OCI-LY3 (cell line): ENCODE measurements at regions not wholly inside any gene's neighbourhood (a gene's known extent, or its start where the extent isn't known, plus 50 kb on each side); places are given as distances from the start of the nearest gene placed in this dataset.

Source experiments
- H2AFZ ChIP-seq: fragments of 200-600, 300-600 bp; shearing (Covaris generic); 2 replicates; pipeline ENCODE4 v1.6.0; 2014; ENCODE audit warnings: antibody characterized with exemption, low read depth, low read length
- H3K27ac ChIP-seq: fragments of 200-600, 300-600 bp; sonication (generic); 2 replicates; pipeline ENCODE4 v1.5.1; 2014; ENCODE audit warnings: mild to moderate bottlenecking, low read length, moderate library complexity, mixed read lengths
- H3K27me3 ChIP-seq: fragments of 200-600, 300-600 bp; sonication (generic); 2 replicates; pipeline ENCODE4 v1.6.1; 2014; ENCODE audit warnings: low read depth, low read length, mixed read lengths
- H3K36me3 ChIP-seq: fragments of 200-600, 300-600 bp; sonication (generic); replicated peaks from 2 replicates; pipeline ENCODE3; 2014; ENCODE audit warnings: low read depth, low read length, mixed read lengths
- H3K4me1 ChIP-seq: fragments of 300-600, 200-600 bp; sonication (generic); 2 replicates; pipeline ENCODE4 v1.6.1; 2014; ENCODE audit warnings: low read length, mixed read lengths
- H3K4me2 ChIP-seq: fragments of 200-600, 300-600 bp; sonication (generic); 2 replicates; pipeline ENCODE4 v1.6.1; 2014; ENCODE audit warnings: low read length, mixed read lengths
- H3K4me3 ChIP-seq: fragments of 300-600, 200-600 bp; sonication (generic); 2 replicates; pipeline ENCODE4 v1.5.1; 2014; ENCODE audit warnings: antibody characterized with exemption, mild to moderate bottlenecking, low read length, moderate library complexity
- H3K79me2 ChIP-seq: fragments of 300-600, 200-600 bp; shearing (Covaris generic); 2 replicates; pipeline ENCODE4 v1.6.1; 2014; ENCODE audit warnings: mild to moderate bottlenecking, low read length, mixed read lengths
- H3K9ac ChIP-seq: fragments of 300-600, 200-600 bp; shearing (Covaris generic); 2 replicates; pipeline ENCODE4 v1.6.0; 2014; ENCODE audit warnings: mild to moderate bottlenecking, low read length, moderate library complexity
- H3K9me3 ChIP-seq: fragments of 200-600, 300-600 bp; shearing (Covaris generic); 2 replicates; pipeline ENCODE4 v1.6.1; 2014; ENCODE audit warnings: low read length, mixed read lengths; ENCODE audit not compliant: insufficient read depth
- H4K20me1 ChIP-seq: fragments of 200-600, 300-600 bp; sonication (generic); 2 replicates; pipeline ENCODE4 v1.6.1; 2016; ENCODE audit warnings: low read length, mixed read lengths; ENCODE audit not compliant: insufficient read depth
- EZH2phosphoT487 ChIP-seq: fragments of 200-600 bp; shearing (Covaris generic); IDR thresholded peaks from 2 replicates; pipeline ENCODE4 v1.6.1; 2018; ENCODE audit warnings: antibody characterized with exemption, mixed run types, low read depth
- TF ChIP-seq, protein P1 (sequence below): fragments of 200-600, 300-600 bp; sonication (generic); IDR thresholded peaks from 2 replicates; pipeline ENCODE4 v1.5.1; 2014; ENCODE audit warnings: antibody characterized with exemption, low read length, low read depth

DNA sequence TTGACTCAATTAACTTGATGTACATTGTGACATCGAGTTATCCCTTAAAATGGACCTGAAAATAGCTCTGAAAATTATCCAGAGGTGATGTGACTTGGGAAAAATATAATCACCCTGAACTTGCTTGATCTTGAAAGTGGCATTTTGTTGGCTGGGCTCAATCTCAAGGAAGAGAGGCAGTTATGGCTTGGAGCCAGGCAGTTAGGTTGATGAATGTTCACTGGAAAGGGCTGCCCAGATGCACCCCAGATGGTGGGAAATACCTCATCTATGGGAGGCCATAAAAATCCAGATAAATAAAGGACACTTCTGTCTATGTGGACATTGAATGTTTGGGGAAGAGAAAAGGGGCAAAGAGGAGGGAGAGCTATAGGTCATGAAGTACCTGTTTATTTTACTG is 55.7 kb upstream of the OR5AN1 start:
- peaks cover 3% of the 10 kb centered on the region; the same call in 1 of the 2 replicates for H3K9me3 ChIP-seq
- no peaks in the 10 kb centered on the region for H3K36me3 ChIP-seq
- no peak overlapping the region for H2AFZ ChIP-seq
- H3K27ac ChIP-seq: no peak overlapping the region
- no peak overlapping the region for H3K9ac ChIP-seq
- H3K4me2 ChIP-seq: no peak overlapping the region
- H3K4me1 ChIP-seq: peaks cover 7% of the 10 kb centered on the region; the same call in 1 of the 2 replicates
- H4K20me1 ChIP-seq: no peaks in the 10 kb centered on the region
- TF ChIP-seq, protein P1, sequence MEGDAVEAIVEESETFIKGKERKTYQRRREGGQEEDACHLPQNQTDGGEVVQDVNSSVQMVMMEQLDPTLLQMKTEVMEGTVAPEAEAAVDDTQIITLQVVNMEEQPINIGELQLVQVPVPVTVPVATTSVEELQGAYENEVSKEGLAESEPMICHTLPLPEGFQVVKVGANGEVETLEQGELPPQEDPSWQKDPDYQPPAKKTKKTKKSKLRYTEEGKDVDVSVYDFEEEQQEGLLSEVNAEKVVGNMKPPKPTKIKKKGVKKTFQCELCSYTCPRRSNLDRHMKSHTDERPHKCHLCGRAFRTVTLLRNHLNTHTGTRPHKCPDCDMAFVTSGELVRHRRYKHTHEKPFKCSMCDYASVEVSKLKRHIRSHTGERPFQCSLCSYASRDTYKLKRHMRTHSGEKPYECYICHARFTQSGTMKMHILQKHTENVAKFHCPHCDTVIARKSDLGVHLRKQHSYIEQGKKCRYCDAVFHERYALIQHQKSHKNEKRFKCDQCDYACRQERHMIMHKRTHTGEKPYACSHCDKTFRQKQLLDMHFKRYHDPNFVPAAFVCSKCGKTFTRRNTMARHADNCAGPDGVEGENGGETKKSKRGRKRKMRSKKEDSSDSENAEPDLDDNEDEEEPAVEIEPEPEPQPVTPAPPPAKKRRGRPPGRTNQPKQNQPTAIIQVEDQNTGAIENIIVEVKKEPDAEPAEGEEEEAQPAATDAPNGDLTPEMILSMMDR: no peak
- no peak overlapping the region for H3K4me3 ChIP-seq
- H3K79me2 ChIP-seq: no peaks in the 10 kb centered on the region
- 0 out of 2 replicates have a peak, but pooled peaks cover 3% of the 10 kb centered on the region for H3K27me3 ChIP-seq

DNA sequence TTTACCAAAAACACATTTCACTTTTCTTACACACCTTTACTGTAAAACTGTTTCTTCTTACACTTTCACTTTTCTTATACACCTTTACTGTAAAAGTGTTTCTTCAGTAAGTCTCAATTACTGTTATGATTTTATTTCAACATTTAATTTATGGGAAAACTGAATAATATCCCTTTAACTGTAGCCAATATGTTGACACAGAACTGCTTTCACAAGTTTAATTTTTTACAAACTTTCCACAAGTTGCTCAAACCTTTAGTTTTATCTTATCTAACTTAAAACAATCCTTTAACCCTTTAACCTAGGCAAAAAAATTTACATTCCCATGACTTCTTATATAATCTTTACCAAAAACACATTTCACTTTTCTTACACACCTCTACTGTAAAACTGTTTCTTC is 63.3 kb upstream of the OR5AN1 start:
- Histone ChIP-seq H3K4me3 (no peak overlapping the region), H3K36me3 (no peaks in the 10 kb centered on the region), H3K27me3 (no peaks in the 10 kb centered on the region), H3K9me3 (0 out of 2 replicates have a peak, but pooled peaks cover 8% of the 10 kb centered on the region), H3K4me1 (no peaks in the 10 kb centered on the region), H3K9ac (no peak overlapping the region), H3K79me2 (no peaks in the 10 kb centered on the region), H3K27ac (no peak overlapping the region), H4K20me1 (no peaks in the 10 kb centered on the region), H3K4me2 (no peak overlapping the region), H2AFZ (no peak overlapping the region)
- no peak for TF ChIP-seq EZH2phosphoT487
- TF ChIP-seq, protein P1: no peak

DNA sequence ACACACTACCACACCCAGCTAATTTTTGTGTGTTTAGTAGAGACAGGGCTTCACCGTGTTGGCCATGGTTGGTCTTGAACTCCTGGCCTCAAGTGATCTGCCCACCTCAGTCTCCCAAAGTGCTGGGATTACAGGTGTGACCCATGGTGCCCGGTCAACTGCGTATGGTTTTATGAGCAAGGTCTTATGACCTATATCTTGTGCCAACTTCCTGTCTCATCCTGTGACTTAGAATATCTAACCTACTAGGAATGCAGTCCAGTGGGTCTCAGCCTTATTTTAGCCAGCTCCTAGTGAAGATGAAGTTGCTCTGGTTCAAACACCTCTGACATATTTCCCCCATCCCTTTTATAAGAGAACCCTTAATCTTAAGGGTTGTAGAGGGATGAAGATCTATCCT is 66.1 kb upstream of the OR5AN1 start:
- Histone ChIP-seq H4K20me1 (no peaks in the 10 kb centered on the region), H2AFZ (no peak overlapping the region), H3K4me3 (no peak overlapping the region), H3K9ac (no peak overlapping the region), H3K79me2 (no peaks in the 10 kb centered on the region), H3K27ac (no peak overlapping the region), H3K4me1 (peaks cover 15% of the 10 kb centered on the region), H3K9me3 (0 out of 2 replicates have a peak, but pooled peaks cover 8% of the 10 kb centered on the region), H3K27me3 (no peaks in the 10 kb centered on the region), H3K36me3 (no peaks in the 10 kb centered on the region), H3K4me2 (no peak overlapping the region)
- TF ChIP-seq EZH2phosphoT487: no peak
- TF ChIP-seq, protein P1: no peak

DNA sequence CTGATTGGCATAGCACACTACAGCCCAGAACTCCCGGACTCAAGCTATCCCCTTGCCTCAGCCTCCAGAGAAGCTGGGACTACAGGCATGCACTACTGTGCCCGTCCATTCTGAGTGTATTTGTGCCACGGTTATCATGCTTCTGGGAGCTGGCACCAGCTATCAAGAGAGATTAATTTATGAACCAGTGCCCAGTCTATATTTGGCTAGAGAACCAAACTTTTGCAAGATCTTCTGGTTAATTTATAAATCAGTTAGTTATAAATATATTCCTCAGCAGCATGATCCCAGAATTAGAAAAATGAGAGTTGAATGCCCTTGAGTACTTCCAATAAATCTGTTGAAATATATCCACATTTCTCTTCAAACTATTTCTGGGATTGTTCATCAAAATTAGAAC is 67.5 kb upstream of the OR5AN1 start:
- Histone ChIP-seq H3K4me3 (no peak overlapping the region), H2AFZ (no peak overlapping the region), H3K79me2 (no peaks in the 10 kb centered on the region), H3K9me3 (0 out of 2 replicates have a peak, but pooled peaks cover 8% of the 10 kb centered on the region), H3K36me3 (no peaks in the 10 kb centered on the region), H3K27ac (no peak overlapping the region), H4K20me1 (no peaks in the 10 kb centered on the region), H3K4me2 (no peak overlapping the region), H3K27me3 (peaks cover 10% of the 10 kb centered on the region; the same call in 1 of the 2 replicates), H3K9ac (no peak overlapping the region), H3K4me1 (peaks cover 19% of the 10 kb centered on the region)
- TF ChIP-seq EZH2phosphoT487: no peak
- TF ChIP-seq, protein P1: no peak
